ENCODE measurements at regions not wholly inside any gene's neighbourhood (a gene's known extent, or its start where the extent isn't known, plus 50 kb on each side); places are given as distances from the start of the nearest gene placed in this dataset.

GRCh38 chr11:130801333-130802122 lies 114.8 kb downstream of the SNX19 start:
- TF ChIP-seq POLR2A (IDR thresholded peaks at IDR 0.05) (no peak), CTCF (IDR thresholded peaks at IDR 0.05 in 4 of 5, conservative IDR thresholded peaks at IDR 0.05 in 1 of 5) (no peak)
- Histone ChIP-seq H3K36me3 (no peaks in the 10 kb centered on the region), H3K27ac (no peak overlapping the region), H3K9me3 (no peaks in the 10 kb centered on the region), H3K27me3 (no peaks in the 10 kb centered on the region), H3K4me3 (no peak overlapping the region), H3K4me1 (no peaks in the 10 kb centered on the region)
- in situ Hi-C loops (cut with MboI; ENCODE audit: low sequenced_read_pairs in 4 of 4) (no loop called here), intact Hi-C loops (cut with DNase I; ENCODE audit: low total_unique reads) (no loop called here)
- DNase-seq = no peak
- no peak for ATAC-seq

- H3K9me3 ChIP-seq = no peaks in the 10 kb centered on the region
- DNase-seq (no peak), ATAC-seq (no peak)
- H3K36me3 ChIP-seq = no peaks in the 10 kb centered on the region
- intact Hi-C loops (cut with DNase I; ENCODE audit: low total_unique reads) (no loop called here), in situ Hi-C loops (cut with MboI; ENCODE audit: low sequenced_read_pairs in 4 of 4) (no loop called here)
- H3K27me3 ChIP-seq = no peaks in the 10 kb centered on the region
- no peak for TF ChIP-seq CTCF (IDR thresholded peaks at IDR 0.05 in 4 of 5, conservative IDR thresholded peaks at IDR 0.05 in 1 of 5)
- no peak for TF ChIP-seq POLR2A (IDR thresholded peaks at IDR 0.05)
- H3K27ac ChIP-seq = no peak overlapping the region
- H3K4me1 ChIP-seq = no peaks in the 10 kb centered on the region
- H3K4me3 ChIP-seq = no peak overlapping the region
Measured at GRCh38 chr11:130802567-130802966, 113.7 kb downstream of the SNX19 start.

- Histone ChIP-seq H3K9me3 (no peaks in the 10 kb centered on the region), H3K27me3 (no peaks in the 10 kb centered on the region), H3K4me1 (no peaks in the 10 kb centered on the region), H3K27ac (no peak overlapping the region), H3K36me3 (no peaks in the 10 kb centered on the region), H3K4me3 (no peak overlapping the region)
- in situ Hi-C loops (cut with MboI; ENCODE audit: low sequenced_read_pairs in 4 of 4) = no loop called here
- intact Hi-C loops (cut with DNase I; ENCODE audit: low total_unique reads) = no loop called here
- no peak for ATAC-seq
- no peak for TF ChIP-seq POLR2A (IDR thresholded peaks at IDR 0.05)
- TF ChIP-seq CTCF (IDR thresholded peaks at IDR 0.05 in 4 of 5, conservative IDR thresholded peaks at IDR 0.05 in 1 of 5) = no peak
- DNase-seq = no peak
Measured at GRCh38 chr11:130804306-130805076, 111.8 kb downstream of the SNX19 start.

GRCh38 chr11:130806746-130807145 lies 109.5 kb downstream of the SNX19 start:
- TF ChIP-seq CTCF (IDR thresholded peaks at IDR 0.05 in 4 of 5, conservative IDR thresholded peaks at IDR 0.05 in 1 of 5) = no peak
- TF ChIP-seq POLR2A (IDR thresholded peaks at IDR 0.05) = no peak

More at GRCh38 chr11:130806746-130807145, 109.5 kb downstream of the SNX19 start:
- H3K27me3 ChIP-seq = no peaks in the 10 kb centered on the region
- no peaks in the 10 kb centered on the region for H3K4me1 ChIP-seq
- DNase-seq (no peak), ATAC-seq (no peak)
- no peak overlapping the region for H3K27ac ChIP-seq
- no peaks in the 10 kb centered on the region for H3K36me3 ChIP-seq
- in situ Hi-C loops (cut with MboI; ENCODE audit: low sequenced_read_pairs in 4 of 4) = no loop called here
- no peak overlapping the region for H3K4me3 ChIP-seq
- intact Hi-C loops (cut with DNase I; ENCODE audit: low total_unique reads) = no loop called here
- no peaks in the 10 kb centered on the region for H3K9me3 ChIP-seq

Data from gastrocnemius medialis (tissue), 4 donors.